Activated CD8-positive, alpha-beta memory T cell treated with anti-CD3 and anti-CD28 coated beads, Interleukin-2, amount 50 U/mL, for 1 hour (primary cell): ENCODE measurements at regions not wholly inside any gene's neighbourhood (a gene's known extent, or its start where the extent isn't known, plus 50 kb on each side); places are given as distances from the start of the nearest gene placed in this dataset.

Experiments
- DNase-seq: peaks from one replicate; pipeline ENCODE4 v3.0.0-alpha.2; 2020; ENCODE audit errors: extremely low read depth

GRCh38 chr4:131044368-131044767 is 1948.4 kb downstream of the C4orf33 start:
- DNase-seq: no peak

GRCh38 chr4:131046821-131047220 is 1950.9 kb downstream of the C4orf33 start:
- no peak for DNase-seq

- DNase-seq: no peak
These were observed 1956.7 kb downstream of the C4orf33 start for GRCh38 chr4:131052646-131053045.

- DNase-seq: no peak
These were observed 1958.6 kb downstream of the C4orf33 start for GRCh38 chr4:131054489-131055019.

- no peak for DNase-seq
These were observed 1965.8 kb downstream of the C4orf33 start for GRCh38 chr4:131061734-131062133.

GRCh38 chr4:131063878-131064277 is 1967.9 kb downstream of the C4orf33 start:
- no peak for DNase-seq

GRCh38 chr4:131081069-131081468 is 1985.1 kb downstream of the C4orf33 start:
- no peak for DNase-seq

- no peak for DNase-seq
These were observed 1989.0 kb downstream of the C4orf33 start for GRCh38 chr4:131084997-131085396.

GRCh38 chr4:131091896-131092295 is 1995.9 kb downstream of the C4orf33 start:
- DNase-seq: no peak

GRCh38 chr4:131093303-131093702 is 1997.4 kb downstream of the C4orf33 start:
- no peak for DNase-seq

GRCh38 chr4:131098976-131099375 is 2003.0 kb downstream of the C4orf33 start:
- no peak for DNase-seq

- DNase-seq: no peak
These were observed 2017.3 kb downstream of the C4orf33 start for GRCh38 chr4:131113273-131113672.

- no peak for DNase-seq
These were observed 2017.8 kb downstream of the C4orf33 start for GRCh38 chr4:131113704-131114103.

GRCh38 chr4:131119661-131120060 is 2023.7 kb downstream of the C4orf33 start:
- no peak for DNase-seq

GRCh38 chr4:131137196-131137595 is 2011.9 kb upstream of the PCDH10 start:
- DNase-seq: no peak

GRCh38 chr4:131159261-131159660 is 1989.8 kb upstream of the PCDH10 start:
- no peak for DNase-seq

- no peak for DNase-seq
These were observed 1956.8 kb upstream of the PCDH10 start for GRCh38 chr4:131192318-131192717.

- no peak for DNase-seq
These were observed 1941.5 kb upstream of the PCDH10 start for GRCh38 chr4:131207589-131207988.

- DNase-seq: no peak
These were observed 1900.8 kb upstream of the PCDH10 start for GRCh38 chr4:131248314-131248713.

GRCh38 chr4:131251321-131251720 is 1897.8 kb upstream of the PCDH10 start:
- DNase-seq: no peak

GRCh38 chr4:131257241-131257640 is 1891.9 kb upstream of the PCDH10 start:
- DNase-seq: no peak

- no peak for DNase-seq
These were observed 1890.7 kb upstream of the PCDH10 start for GRCh38 chr4:131258361-131258760.

- DNase-seq: no peak
These were observed 1860.7 kb upstream of the PCDH10 start for GRCh38 chr4:131288441-131288840.

GRCh38 chr4:131296192-131296591 is 1852.9 kb upstream of the PCDH10 start:
- DNase-seq: no peak
